Naive B cell (primary cell): ENCODE measurements at regions not wholly inside any gene's neighbourhood (a gene's known extent, or its start where the extent isn't known, plus 50 kb on each side); places are given as distances from the start of the nearest gene placed in this dataset.
"Not testable (repeated sequence)": the region's sequence is repeated elsewhere in the genome, so short reads cannot be mapped to it uniquely, and the experiment has no call there.

Source experiments
- ATAC-seq, 2 donors: fragments of 150-1000 bp; cut with Tn5 transposase; 2 replicates each; pipeline ENCODE4 v1.10.0; 2021; ENCODE audit warnings: low read depth in 2 of 2, mild to moderate bottlenecking in 2 of 2, moderate library complexity in 2 of 2
- DNase-seq: peaks from one replicate; pipeline ENCODE4 v3.0.0; 2022
- H3K27ac Mint-ChIP-seq, 6 donors: one replicate each; pipeline ENCODE4 v1.8.0; 2020 to 2022; ENCODE audit warnings: mild to moderate bottlenecking in 6 of 6, mixed read lengths in 6 of 6, moderate library complexity in 5 of 6, inconsistent platforms in 2 of 6
- H3K27me3 Mint-ChIP-seq, 3 donors: one replicate each; pipeline ENCODE4 v1.8.0; 2021 to 2022; ENCODE audit warnings: mixed read lengths in 3 of 3, mild to moderate bottlenecking in 1 of 3
- H3K36me3 Mint-ChIP-seq, 2 donors: one replicate each; pipeline ENCODE4 v1.8.0; 2020 to 2022; ENCODE audit warnings: mixed read lengths in 2 of 2, inconsistent platforms in 1 of 2, mild to moderate bottlenecking in 1 of 2
- H3K4me1 Mint-ChIP-seq, 3 donors: one replicate each; pipeline ENCODE4 v1.8.0; 2020 to 2022; ENCODE audit warnings: mixed read lengths in 3 of 3, inconsistent platforms in 1 of 3, mild to moderate bottlenecking in 1 of 3, moderate library complexity in 1 of 3
- H3K4me3 Mint-ChIP-seq, 8 donors: one replicate each; pipeline ENCODE4 v1.8.0; 2020 to 2022; ENCODE audit warnings: mild to moderate bottlenecking in 8 of 8, mixed read lengths in 8 of 8, moderate library complexity in 8 of 8, inconsistent platforms in 2 of 8
- H3K9me3 Mint-ChIP-seq, 7 donors: one replicate each; pipeline ENCODE4 v1.8.0; 2020 to 2022; ENCODE audit warnings: mixed read lengths in 7 of 7, mild to moderate bottlenecking in 5 of 7, inconsistent platforms in 2 of 7, moderate library complexity in 1 of 7

DNA sequence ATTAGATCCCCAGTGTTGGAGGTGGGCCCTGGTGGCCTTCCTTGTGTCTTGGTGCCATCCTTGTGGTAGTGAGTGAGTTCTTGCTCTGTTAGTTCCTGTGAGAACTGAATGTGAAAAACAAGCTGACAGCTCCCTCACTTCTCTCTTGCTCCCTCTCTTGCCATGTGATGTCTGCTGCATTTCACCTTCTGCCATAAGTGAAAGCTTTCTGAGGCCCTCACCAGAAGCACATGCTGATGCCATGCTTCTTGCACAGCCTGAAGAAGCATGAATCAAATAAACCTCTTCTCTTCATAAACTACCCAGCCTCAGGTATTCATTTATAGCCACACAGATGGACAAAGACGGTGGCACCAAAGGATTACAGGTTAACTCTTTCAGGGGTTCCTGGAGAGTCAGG is 166.1 kb upstream of the ETV3 start:
- DNase-seq (no peak), ATAC-seq (no peak)
- no peak overlapping the region for H3K27ac Mint-ChIP-seq

DNA sequence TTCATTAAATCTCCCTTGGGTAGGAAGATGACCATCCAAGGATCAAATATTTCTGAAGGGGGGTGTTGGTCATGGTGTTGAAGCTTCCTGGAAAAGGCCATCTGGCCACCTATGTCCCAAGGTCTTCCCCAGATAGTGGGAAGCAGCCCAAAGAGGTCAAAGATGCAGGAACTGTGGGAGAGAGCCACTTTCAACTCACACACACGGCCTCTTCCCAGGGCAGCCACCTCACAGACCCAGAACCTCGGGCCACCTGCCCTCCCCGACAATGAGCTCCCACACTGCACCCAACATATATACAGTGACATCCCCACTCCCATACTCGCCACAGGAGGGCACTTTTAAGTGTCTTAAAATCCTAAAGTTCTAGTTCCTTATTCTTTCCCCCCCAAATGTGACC is 164.5 kb upstream of the ETV3 start:
- Mint-ChIP-seq H3K4me3 (no peak overlapping the region), H3K4me1 (peaks cover 0 to 9% (median 0%) of the 10 kb centered on the region in 3 donors), H3K27me3 (peaks cover 0 to 16% (median 10%) of the 10 kb centered on the region in 3 donors), H3K9me3 (peaks cover 0 to 2% (median 0%) of the 10 kb centered on the region in 7 donors), H3K27ac (peak overlapping the region in 1 of 6 donors; percentile 23), H3K36me3 (no peaks in the 10 kb centered on the region)
- ATAC-seq (no peak), DNase-seq (no peak)

More for the DNA sequence above, 166.1 kb upstream of the ETV3 start:
- H3K36me3 Mint-ChIP-seq, result no peaks in the 10 kb centered on the region
- H3K27me3 Mint-ChIP-seq, result peaks cover 4 to 13% (median 9%) of the 10 kb centered on the region in 3 donors
- peaks cover 0 to 2% (median 0%) of the 10 kb centered on the region in 7 donors for H3K9me3 Mint-ChIP-seq
- H3K4me1 Mint-ChIP-seq, result peaks cover 0 to 19% (median 0%) of the 10 kb centered on the region in 3 donors
- no peak overlapping the region for H3K4me3 Mint-ChIP-seq

DNA sequence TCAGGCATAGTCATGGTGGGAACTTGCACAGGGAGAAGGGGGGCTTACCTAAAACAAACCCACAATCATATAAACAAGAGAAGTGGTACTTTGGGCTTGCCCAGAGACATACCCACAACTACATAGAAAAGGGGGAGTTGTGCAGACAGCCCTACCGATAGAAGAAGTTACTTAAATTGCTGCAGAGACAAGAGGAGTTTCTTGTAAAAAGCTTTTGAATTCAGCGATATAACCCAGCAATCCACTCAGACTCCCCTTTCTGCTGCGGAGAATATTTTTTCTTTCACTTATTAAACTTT is 164.0 kb upstream of the ETV3 start:
- ATAC-seq (no peak), DNase-seq (no peak)
- Mint-ChIP-seq H3K4me3 (no peak overlapping the region), H3K27ac (peak overlapping the region in 1 of 6 donors; percentile 26), H3K4me1 (peaks cover 0 to 4% (median 0%) of the 10 kb centered on the region in 3 donors), H3K36me3 (no peaks in the 10 kb centered on the region), H3K9me3 (peaks cover 0 to 2% (median 0%) of the 10 kb centered on the region in 7 donors), H3K27me3 (peaks cover 0 to 16% (median 15%) of the 10 kb centered on the region in 3 donors)

DNA sequence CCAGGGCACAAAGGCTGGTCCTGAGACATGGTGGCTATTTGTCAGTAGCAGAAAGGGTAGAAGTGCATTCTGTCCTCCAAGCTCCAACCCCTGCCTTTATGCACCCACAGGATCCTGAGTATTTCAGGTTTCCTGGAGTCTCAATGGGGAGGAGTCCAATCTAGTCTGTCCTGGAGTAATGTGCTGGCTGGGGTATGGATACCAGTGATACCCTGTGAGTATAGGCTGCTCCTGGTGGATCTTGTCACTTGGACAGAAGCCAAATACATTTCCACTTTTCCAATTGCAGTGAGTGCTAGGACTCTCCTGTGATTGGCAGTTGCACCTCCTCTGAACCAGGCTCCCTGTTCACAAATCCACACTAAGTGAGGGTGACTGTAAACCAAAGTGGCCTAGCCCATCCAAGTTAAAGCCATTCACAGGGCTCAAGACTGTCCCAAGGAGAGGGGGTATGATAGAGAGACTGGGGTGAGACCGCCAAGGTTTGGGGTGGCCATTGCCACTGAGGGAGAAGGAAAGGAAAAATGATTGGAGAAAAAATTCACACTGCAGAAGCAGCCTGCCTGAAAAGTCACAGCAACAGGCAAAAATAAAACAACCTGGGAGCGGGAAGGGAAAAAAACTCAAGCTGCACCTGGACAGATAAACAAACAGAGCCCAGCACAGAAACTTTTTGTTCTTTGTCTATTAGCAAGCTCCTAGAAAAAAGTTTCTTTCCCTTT is 163.4 kb upstream of the ETV3 start:
- Mint-ChIP-seq H3K4me3 (no peak overlapping the region), H3K36me3 (no peaks in the 10 kb centered on the region), H3K4me1 (no peaks in the 10 kb centered on the region), H3K9me3 (peaks cover 0 to 2% (median 0%) of the 10 kb centered on the region in 7 donors), H3K27me3 (peaks cover 4 to 20% (median 11%) of the 10 kb centered on the region in 3 donors), H3K27ac (no peak overlapping the region)
- ATAC-seq (no peak), DNase-seq (no peak)

DNA sequence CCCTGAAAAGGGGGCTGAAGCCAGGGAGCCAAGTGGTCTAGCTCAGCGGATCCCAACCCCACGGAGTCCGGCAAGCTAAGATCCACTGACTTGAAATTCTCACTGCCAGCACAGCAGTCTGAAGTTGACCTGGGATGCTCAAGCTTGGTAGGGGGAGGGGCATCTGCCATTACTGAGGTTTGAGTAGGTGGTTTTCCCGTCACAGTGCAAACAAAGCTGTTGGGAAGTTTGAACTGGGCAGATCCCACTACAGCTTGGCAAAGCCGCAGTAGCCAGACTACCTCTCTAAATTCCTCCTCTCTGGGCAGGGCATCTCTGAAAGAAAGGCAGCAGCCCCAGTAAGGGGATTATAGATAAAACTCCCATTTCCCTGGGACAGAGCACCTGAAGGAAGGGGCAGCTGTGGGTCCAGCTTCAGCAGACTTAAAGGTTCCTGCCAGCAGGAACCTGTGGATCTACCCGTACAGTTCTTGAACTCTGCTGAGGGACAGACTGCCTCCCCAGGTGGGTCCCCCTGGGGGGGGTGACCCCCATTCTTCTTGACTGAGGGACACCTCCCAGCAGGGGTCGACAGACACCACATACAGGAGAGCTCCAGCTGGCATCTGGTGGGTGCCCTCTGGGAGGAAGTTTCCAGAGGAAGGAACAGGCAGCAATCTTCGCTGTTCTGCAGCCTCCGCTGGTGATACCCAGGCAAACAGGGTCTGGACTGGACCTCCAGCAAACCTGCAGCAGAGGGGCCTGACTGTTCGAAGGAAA is 156.4 kb upstream of the ETV3 start:
- H3K27me3 Mint-ChIP-seq, result peaks cover 16 to 53% (median 43%) of the 10 kb centered on the region in 3 donors

DNA sequence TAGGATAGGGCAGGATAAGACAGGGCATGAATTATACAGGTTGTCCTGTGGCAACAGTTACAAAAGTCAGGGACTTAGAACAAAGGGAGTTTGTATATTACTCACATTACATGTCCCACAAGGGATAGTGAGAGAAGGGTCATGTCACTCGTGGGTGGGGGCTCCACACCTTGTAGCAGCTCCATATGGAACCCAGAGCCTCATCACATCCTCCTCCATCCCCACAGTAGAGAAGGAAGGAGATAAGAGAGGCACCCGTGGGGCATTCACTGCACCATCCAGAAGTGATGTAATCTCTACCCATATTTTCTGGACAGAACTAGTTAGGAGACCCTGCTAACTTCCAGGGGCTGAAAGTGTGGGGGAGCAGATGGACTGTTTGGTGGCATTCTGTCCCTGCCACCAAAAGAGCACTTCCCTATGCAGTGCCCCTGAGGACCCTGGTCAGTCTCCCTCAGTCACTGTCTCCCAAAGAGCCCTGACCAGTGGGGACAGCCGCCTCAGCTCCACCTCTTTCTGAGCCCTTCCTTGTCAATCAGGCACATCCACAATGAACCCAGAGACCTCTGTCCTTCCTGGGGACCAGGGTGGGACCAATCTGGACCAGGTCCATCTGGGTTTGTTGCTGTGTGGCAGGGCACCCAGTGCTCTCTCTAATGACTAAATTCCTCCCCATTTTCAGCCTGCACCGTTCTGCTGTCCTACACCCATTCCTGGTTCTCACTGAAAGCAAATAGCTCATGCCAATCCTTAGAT is 154.8 kb upstream of the ETV3 start:
- no peaks in the 10 kb centered on the region for H3K9me3 Mint-ChIP-seq
- H3K4me3 Mint-ChIP-seq, result no peak overlapping the region

More for the DNA sequence above, 156.4 kb upstream of the ETV3 start:
- not testable (repeated sequence) for H3K27ac Mint-ChIP-seq, H3K4me1 Mint-ChIP-seq, ATAC-seq, H3K9me3 Mint-ChIP-seq, DNase-seq, H3K4me3 Mint-ChIP-seq, H3K36me3 Mint-ChIP-seq

DNA sequence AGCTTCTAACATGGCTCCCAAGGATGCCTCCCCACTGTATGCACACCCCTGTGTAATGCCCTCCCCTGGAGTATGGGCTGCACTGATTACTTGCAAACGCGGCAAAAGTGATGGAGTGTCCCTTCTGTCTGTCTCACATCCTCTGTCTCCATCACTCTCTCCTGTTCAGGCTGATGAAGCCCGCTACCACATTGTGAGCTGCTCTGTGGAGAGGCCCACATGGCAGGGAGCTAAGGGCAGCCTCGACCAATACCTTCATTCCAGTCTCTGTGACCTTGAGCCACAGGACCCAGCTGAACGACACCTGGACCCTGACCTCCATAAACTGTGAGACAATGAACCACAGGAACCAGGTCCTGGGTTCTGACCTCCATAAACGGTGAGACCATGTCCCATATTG is 154.1 kb upstream of the ETV3 start:
- Mint-ChIP-seq H3K27ac (peak overlapping the region in 1 of 6 donors; percentile 20), H3K9me3 (no peaks in the 10 kb centered on the region), H3K4me3 (peak overlapping the region in 1 of 8 donors; percentile 32), H3K36me3 (no peaks in the 10 kb centered on the region), H3K4me1 (peaks cover 0 to 22% (median 16%) of the 10 kb centered on the region in 3 donors), H3K27me3 (peaks cover 13 to 64% (median 60%) of the 10 kb centered on the region in 3 donors)
- DNase-seq, result no peak
- ATAC-seq, result no peak

More for the DNA sequence above, 154.8 kb upstream of the ETV3 start:
- peak overlapping the region in 1 of 6 donors; percentile 11 for H3K27ac Mint-ChIP-seq
- peaks cover 0 to 22% (median 16%) of the 10 kb centered on the region in 3 donors for H3K4me1 Mint-ChIP-seq
- no peak for ATAC-seq
- no peaks in the 10 kb centered on the region for H3K36me3 Mint-ChIP-seq
- no peak for DNase-seq
- H3K27me3 Mint-ChIP-seq, result peaks cover 15 to 59% (median 58%) of the 10 kb centered on the region in 3 donors

DNA sequence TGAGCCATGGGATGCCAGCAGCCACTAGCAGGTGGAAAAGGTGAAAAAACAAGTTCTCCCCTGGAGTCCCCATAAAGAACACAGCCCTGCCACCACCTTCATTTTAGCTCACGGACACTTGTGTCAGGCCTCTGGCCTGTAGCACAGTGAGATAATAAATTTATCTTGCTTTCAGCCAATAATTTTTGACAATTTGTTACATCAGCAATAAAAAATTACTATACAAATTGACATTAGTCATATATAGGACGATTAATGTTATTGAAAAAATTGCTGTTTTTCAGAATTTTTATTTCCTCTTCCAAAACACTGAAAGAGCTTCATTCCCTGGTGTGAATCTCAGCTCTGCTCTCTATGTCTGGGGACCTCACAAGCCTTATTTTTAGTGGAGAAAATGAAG is 152.9 kb upstream of the ETV3 start:
- Mint-ChIP-seq H3K9me3 (no peaks in the 10 kb centered on the region), H3K4me3 (no peak overlapping the region), H3K36me3 (no peaks in the 10 kb centered on the region), H3K4me1 (peaks cover 0 to 22% (median 16%) of the 10 kb centered on the region in 3 donors), H3K27me3 (peaks cover 17 to 62% (median 58%) of the 10 kb centered on the region in 3 donors), H3K27ac (no peak overlapping the region)
- ATAC-seq, result no peak
- DNase-seq, result no peak

DNA sequence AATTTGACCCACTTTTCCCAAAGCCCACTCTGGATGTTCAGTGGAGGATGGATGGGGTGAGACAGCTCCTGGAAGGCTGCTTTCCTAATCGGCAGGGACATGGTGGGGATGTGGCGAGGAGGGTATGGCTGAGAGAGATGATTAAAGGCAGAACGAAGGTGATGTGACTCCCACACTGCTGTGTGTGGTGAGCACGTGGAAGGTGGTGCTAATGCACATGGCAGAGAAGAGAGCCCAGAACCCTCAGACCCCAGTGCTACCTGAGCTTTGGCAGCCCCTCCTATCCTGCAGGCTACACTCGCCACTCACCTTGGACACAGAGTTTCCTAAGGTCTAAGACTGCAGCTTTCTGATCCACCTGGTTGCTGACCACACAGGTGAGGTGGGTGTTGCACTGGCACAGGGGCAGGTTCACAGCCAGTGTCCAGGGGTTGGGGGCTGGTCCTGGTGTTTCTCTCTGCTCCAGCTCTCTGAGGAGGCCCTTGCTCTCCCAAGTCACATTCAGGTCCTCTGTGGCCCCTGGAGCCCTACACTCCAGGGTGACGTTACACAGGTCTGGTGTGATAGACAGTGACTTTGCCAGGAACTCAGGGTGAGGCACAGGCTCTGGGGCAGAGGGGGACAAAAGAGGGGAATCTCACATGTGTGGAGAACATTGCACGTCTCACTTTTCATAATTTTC is 151.4 kb upstream of the ETV3 start:
- Mint-ChIP-seq H3K36me3 (no peaks in the 10 kb centered on the region), H3K9me3 (no peaks in the 10 kb centered on the region), H3K4me1 (peaks cover 0 to 22% (median 16%) of the 10 kb centered on the region in 3 donors), H3K27ac (no peak overlapping the region), H3K27me3 (peaks cover 15 to 61% (median 52%) of the 10 kb centered on the region in 3 donors), H3K4me3 (no peak overlapping the region)
- DNase-seq (no peak), ATAC-seq (no peak)

DNA sequence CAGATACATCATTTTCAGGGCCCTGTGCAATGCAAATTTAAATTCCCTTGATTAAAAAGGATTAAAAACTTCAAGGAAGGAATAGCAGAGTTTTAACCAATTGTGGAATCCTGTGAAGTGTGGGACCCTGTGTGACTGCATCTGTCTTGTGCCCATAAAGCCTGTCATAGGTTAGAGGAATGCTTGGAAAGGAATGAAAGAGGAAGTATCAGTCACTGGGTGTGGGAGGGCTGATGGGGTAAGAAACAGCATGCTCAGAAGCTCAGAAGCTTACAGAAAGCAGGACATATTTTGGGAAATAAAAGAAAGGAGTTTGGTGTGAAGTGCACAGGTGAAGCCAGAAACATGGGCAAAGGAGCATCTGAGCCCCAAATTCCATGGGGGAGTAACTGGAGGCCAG is 150.8 kb upstream of the ETV3 start:
- ATAC-seq, result no peak
- Mint-ChIP-seq H3K4me3 (no peak overlapping the region), H3K36me3 (no peaks in the 10 kb centered on the region), H3K4me1 (peaks cover 0 to 22% (median 16%) of the 10 kb centered on the region in 3 donors), H3K9me3 (no peaks in the 10 kb centered on the region), H3K27ac (peak overlapping the region in 1 of 6 donors; percentile 14), H3K27me3 (peaks cover 15 to 66% (median 57%) of the 10 kb centered on the region in 3 donors)
- DNase-seq, result no peak

DNA sequence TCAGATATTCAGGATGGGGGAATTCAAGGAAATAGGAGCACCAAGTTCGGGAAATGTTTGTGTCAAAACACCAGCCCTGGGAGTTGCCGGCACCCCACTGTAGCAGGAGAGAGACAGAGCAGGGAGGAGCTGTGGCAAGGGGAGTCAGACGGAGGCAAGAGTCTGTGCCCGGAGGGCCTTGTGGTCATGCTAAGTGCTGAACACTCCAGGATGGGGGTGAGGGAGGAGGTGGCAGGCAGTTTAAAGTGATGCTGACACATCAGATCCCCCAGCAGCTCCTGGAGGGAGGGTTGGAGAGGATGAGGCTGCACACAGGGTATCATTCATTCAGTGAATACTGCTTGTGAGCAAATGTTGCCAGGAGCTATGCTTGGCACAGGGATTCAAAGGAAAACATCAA is 150.3 kb upstream of the ETV3 start:
- DNase-seq (no peak), ATAC-seq (no peak)
- Mint-ChIP-seq H3K4me3 (no peak overlapping the region), H3K4me1 (peaks cover 0 to 17% (median 15%) of the 10 kb centered on the region in 3 donors), H3K27ac (no peak overlapping the region), H3K36me3 (no peaks in the 10 kb centered on the region), H3K27me3 (peaks cover 11 to 62% (median 53%) of the 10 kb centered on the region in 3 donors), H3K9me3 (no peaks in the 10 kb centered on the region)

DNA sequence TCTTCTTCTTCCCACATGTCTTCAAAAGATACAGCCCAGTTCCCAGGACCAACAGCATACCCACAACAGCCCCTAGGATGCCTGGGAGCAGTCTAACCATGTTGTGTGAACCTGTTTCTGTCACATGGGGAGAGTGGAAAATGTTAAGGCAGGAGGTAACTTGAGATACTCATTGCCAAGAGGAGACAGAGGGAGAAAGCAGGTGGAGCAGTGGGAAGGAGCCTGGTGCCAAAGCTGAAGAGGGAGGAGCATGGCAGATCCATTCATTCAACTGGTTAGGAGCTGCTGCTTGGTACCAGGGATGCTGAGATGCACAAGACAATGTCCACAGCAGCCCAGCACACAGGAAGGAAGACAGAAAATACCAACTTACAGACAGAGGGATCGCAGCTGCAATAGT is 149.8 kb upstream of the ETV3 start:
- DNase-seq (no peak), ATAC-seq (no peak)
- peaks cover 0 to 13% (median 12%) of the 10 kb centered on the region in 3 donors for H3K4me1 Mint-ChIP-seq
- H3K4me3 Mint-ChIP-seq, result no peak overlapping the region
- no peak overlapping the region for H3K27ac Mint-ChIP-seq
- peaks cover 13 to 62% (median 55%) of the 10 kb centered on the region in 3 donors for H3K27me3 Mint-ChIP-seq
- no peaks in the 10 kb centered on the region for H3K36me3 Mint-ChIP-seq
- no peaks in the 10 kb centered on the region for H3K9me3 Mint-ChIP-seq

DNA sequence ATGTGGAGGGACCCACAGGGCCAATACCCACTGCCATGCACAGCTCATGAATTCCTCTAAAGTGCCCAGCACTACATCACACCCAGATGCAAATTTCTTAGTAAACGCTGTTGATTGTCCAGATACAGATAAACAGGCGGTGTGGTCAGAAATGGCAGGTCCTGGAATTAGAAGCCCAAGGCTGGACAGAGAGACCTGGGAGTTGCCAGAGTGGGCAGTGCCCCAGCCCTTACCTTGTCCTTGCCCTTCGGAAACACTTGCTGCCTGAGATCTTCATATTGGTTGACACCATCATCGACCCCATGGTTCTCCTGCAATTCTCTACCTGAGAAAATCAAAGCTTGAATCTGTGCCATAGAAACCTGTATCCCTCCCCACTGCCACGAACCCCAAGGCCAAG is 149.3 kb upstream of the ETV3 start:
- DNase-seq (no peak), ATAC-seq (no peak)
- H3K9me3 Mint-ChIP-seq, result no peaks in the 10 kb centered on the region
- H3K36me3 Mint-ChIP-seq, result no peaks in the 10 kb centered on the region
- H3K27ac Mint-ChIP-seq, result no peak overlapping the region
- H3K27me3 Mint-ChIP-seq, result peaks cover 19 to 65% (median 61%) of the 10 kb centered on the region in 3 donors
- no peak overlapping the region for H3K4me3 Mint-ChIP-seq
- peaks cover 0 to 13% (median 12%) of the 10 kb centered on the region in 3 donors for H3K4me1 Mint-ChIP-seq
